ENCODE measurements at regions not wholly inside any gene's neighbourhood (a gene's known extent, or its start where the extent isn't known, plus 50 kb on each side); places are given as distances from the start of the nearest gene placed in this dataset.

GRCh38 chr10:29962166-29962850 is 97.1 kb downstream of the JCAD start:
- DNase-seq = no peak

- no peak for DNase-seq
These were observed 98.0 kb downstream of the JCAD start for GRCh38 chr10:29961351-29961750.

GRCh38 chr10:29960261-29960660 is 99.1 kb downstream of the JCAD start:
- no peak for DNase-seq

- DNase-seq = no peak
These were observed 99.8 kb downstream of the JCAD start for GRCh38 chr10:29959586-29959985.

- DNase-seq = no peak
These were observed 100.9 kb downstream of the JCAD start for GRCh38 chr10:29958440-29958839.

GRCh38 chr10:29957907-29958331 is 101.5 kb downstream of the JCAD start:
- DNase-seq = no peak

GRCh38 chr10:29957236-29957635 is 102.2 kb downstream of the JCAD start:
- DNase-seq = no peak

GRCh38 chr10:29956335-29956924 is 103.0 kb downstream of the JCAD start:
- DNase-seq = no peak

GRCh38 chr10:29955329-29955935 is 104.0 kb downstream of the JCAD start:
- DNase-seq = no peak

- no peak for DNase-seq
These were observed 107.9 kb downstream of the JCAD start for GRCh38 chr10:29951441-29951931.

GRCh38 chr10:29950391-29950790 is 109.0 kb downstream of the JCAD start:
- no peak for DNase-seq

GRCh38 chr10:29949411-29950011 is 109.9 kb downstream of the JCAD start:
- no peak for DNase-seq

- DNase-seq = no peak
These were observed 110.5 kb downstream of the JCAD start for GRCh38 chr10:29948881-29949355.

GRCh38 chr10:29947701-29948060 is 111.7 kb downstream of the JCAD start:
- DNase-seq = no peak

GRCh38 chr10:29946953-29947700 is 112.3 kb downstream of the JCAD start:
- DNase-seq = no peak

- DNase-seq = no peak
These were observed 112.8 kb downstream of the JCAD start for GRCh38 chr10:29946614-29946952.

GRCh38 chr10:29941476-29941875 is 117.9 kb downstream of the JCAD start:
- DNase-seq = no peak

GRCh38 chr10:29932991-29933390 is 126.4 kb downstream of the JCAD start:
- no peak for DNase-seq

- peak; percentile 12 for DNase-seq
These were observed 127.6 kb downstream of the JCAD start for GRCh38 chr10:29931833-29932232.

- DNase-seq = no peak
These were observed 130.4 kb downstream of the JCAD start for GRCh38 chr10:29929006-29929405.

- no peak for DNase-seq
These were observed 132.7 kb downstream of the JCAD start for GRCh38 chr10:29926693-29927048.

- peak; percentile 22 for DNase-seq
These were observed 133.4 kb downstream of the JCAD start for GRCh38 chr10:29925771-29926692.

Measured in inflammatory macrophage treated with lipopolysaccharide for 4 hours (primary cell).